Testis (tissue), 2 donors: ENCODE measurements at regions not wholly inside any gene's neighbourhood (a gene's known extent, or its start where the extent isn't known, plus 50 kb on each side); places are given as distances from the start of the nearest gene placed in this dataset.

Experiments
- POLR2A ChIP-seq: fragments of 450-650 bp; IDR thresholded peaks from one replicate; pipeline ENCODE4 v1.6.1; 2017; ENCODE audit warnings: antibody characterized with exemption, mild to moderate bottlenecking, moderate library complexity
- TF ChIP-seq, protein P1 (sequence below), 3 experiments: fragments of 450-650 bp in 2 of 3; fragments of 200-600 bp in 1 of 3; sonication (generic) in 1 of 3; IDR thresholded peaks; one replicate each; pipeline ENCODE4 v1.5.1; 2016 to 2019; ENCODE audit warnings: antibody characterized with exemption in 3 of 3, mild to moderate bottlenecking in 2 of 3, moderate library complexity in 1 of 3

GRCh38 chr6:156485150-156485549 is 292.0 kb upstream of the ARID1B start:
- TF ChIP-seq, protein P1, sequence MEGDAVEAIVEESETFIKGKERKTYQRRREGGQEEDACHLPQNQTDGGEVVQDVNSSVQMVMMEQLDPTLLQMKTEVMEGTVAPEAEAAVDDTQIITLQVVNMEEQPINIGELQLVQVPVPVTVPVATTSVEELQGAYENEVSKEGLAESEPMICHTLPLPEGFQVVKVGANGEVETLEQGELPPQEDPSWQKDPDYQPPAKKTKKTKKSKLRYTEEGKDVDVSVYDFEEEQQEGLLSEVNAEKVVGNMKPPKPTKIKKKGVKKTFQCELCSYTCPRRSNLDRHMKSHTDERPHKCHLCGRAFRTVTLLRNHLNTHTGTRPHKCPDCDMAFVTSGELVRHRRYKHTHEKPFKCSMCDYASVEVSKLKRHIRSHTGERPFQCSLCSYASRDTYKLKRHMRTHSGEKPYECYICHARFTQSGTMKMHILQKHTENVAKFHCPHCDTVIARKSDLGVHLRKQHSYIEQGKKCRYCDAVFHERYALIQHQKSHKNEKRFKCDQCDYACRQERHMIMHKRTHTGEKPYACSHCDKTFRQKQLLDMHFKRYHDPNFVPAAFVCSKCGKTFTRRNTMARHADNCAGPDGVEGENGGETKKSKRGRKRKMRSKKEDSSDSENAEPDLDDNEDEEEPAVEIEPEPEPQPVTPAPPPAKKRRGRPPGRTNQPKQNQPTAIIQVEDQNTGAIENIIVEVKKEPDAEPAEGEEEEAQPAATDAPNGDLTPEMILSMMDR (IDR thresholded peaks at IDR 0.05) = no peak
- TF ChIP-seq POLR2A = no peak
